ENCODE measurements at regions not wholly inside any gene's neighbourhood (a gene's known extent, or its start where the extent isn't known, plus 50 kb on each side); places are given as distances from the start of the nearest gene placed in this dataset.

DNA sequence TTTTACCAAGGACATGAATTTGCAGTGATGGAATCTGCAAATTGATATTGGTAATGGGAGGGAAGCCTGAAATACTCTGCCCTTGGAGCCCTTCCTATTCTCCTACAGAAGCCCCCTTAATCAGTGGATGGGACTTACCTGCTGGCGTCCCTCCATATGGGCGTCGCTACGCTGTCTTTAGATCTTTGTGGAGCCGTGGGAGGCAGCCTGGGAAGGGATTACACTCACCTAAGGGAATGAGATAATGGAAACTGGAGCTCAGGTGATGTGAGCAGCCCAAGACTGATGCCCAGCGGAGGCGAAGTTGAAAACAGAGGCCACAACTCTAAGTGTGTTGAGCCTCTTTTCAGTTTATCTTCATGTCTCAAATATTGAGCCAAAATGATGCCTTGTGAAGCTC lies 306.6 kb downstream of the MYCN start (continued):
- TF ChIP-seq ZNF76 (tag by site-specific recombination; IDR thresholded peaks at IDR 0.05; ENCODE audit: borderline replicate concordance, low read depth) = no peak
- no peak for TF ChIP-seq KLF10 (tag by site-specific recombination; IDR thresholded peaks at IDR 0.05)
- TF ChIP-seq, protein P1, sequence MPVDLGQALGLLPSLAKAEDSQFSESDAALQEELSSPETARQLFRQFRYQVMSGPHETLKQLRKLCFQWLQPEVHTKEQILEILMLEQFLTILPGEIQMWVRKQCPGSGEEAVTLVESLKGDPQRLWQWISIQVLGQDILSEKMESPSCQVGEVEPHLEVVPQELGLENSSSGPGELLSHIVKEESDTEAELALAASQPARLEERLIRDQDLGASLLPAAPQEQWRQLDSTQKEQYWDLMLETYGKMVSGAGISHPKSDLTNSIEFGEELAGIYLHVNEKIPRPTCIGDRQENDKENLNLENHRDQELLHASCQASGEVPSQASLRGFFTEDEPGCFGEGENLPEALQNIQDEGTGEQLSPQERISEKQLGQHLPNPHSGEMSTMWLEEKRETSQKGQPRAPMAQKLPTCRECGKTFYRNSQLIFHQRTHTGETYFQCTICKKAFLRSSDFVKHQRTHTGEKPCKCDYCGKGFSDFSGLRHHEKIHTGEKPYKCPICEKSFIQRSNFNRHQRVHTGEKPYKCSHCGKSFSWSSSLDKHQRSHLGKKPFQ (tag by site-specific recombination; IDR thresholded peaks at IDR 0.05) = no peak
- no peak for TF ChIP-seq ZNF660 (tag by site-specific recombination; IDR thresholded peaks at IDR 0.05)

DNA sequence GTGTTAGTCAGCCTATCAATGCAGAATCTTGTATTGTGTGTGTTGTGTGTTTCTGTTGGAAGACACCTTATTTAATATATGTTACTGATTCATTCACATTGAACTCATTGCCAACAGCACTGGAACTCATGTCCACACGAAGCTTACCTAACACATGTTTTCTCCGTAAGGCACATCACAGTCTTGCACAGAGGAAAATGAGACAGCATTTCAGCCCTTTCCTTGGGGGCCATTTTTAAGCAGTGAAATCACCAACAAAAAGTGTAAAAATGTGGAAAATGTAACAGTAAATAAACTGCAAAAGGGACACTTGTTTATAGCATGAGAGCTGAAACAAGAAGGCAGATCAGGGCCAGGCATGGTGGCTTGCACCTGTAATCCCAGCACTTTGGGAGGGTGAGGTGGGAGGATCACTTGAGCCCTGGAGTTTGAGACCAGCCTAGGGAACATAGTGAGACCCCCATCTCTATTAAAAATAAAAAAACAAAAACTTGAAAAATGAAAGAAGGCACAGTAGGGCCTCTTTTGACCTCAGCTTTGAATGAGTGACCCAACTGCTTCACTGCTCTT lies 306.0 kb downstream of the MYCN start:
- Histone ChIP-seq H3K9me3 (ENCODE audit: control insufficient read depth, insufficient read depth, low read depth, low read length) (no peaks in the 10 kb centered on the region), H3K4me3 (ENCODE audit: low read depth, low read length) (no peak overlapping the region), H3K27ac (ENCODE audit: extremely low read depth, low read depth, low read length) (no peak overlapping the region), H3K36me3 (ENCODE audit: control insufficient read depth in 2 of 2, insufficient read depth in 1 of 2, low read length in 2 of 2) (no peaks in the 10 kb centered on the region), H3K4me1 (ENCODE audit: control insufficient read depth, insufficient read depth, low read length) (no peaks in the 10 kb centered on the region)
- ChIA-PET POLR2A (no interaction called here), CTCF (no interaction called here)
- TF ChIP-seq ZNF24 (tag by site-specific recombination; IDR thresholded peaks at IDR 0.05) (no peak), ZNF521 (tag by site-specific recombination; IDR thresholded peaks at IDR 0.05) (no peak), ZNF624 (tag by site-specific recombination; IDR thresholded peaks at IDR 0.05) (no peak), BCL11A (tag by site-specific recombination; IDR thresholded peaks at IDR 0.05; ENCODE audit: low read depth) (no peak)

DNA sequence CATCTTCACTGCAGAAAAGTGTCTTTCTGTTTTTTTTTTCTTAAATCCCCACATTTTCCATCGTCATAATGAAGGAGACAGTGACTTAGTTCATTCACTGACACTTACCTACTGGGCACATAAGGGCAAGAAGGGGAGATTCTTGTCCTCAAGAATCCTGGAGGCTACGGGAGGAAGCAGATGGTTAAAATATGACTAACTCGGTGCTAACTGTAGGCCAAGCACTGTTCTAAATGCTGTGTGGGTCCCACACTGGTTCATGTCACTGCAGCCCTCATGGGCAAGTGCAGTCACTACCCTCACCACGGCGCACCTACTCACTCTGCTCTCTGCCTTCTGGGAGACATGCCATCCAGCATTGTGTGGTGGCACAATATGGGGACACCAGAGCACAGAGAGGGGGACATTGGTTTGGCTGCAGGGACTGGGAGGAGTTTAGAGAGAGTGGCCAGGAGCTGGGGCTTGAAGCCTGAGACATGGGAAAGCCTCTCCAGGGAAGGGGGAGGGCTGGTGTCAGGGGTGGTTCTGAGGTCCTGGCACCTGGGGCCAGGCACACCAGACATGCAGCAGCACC lies 305.2 kb downstream of the MYCN start:
- Histone ChIP-seq H3K4me1 (ENCODE audit: control insufficient read depth, insufficient read depth, low read length) (no peaks in the 10 kb centered on the region), H3K9me3 (ENCODE audit: control insufficient read depth, insufficient read depth, low read depth, low read length) (no peaks in the 10 kb centered on the region), H3K4me3 (ENCODE audit: low read depth, low read length) (no peak overlapping the region), H3K27ac (ENCODE audit: extremely low read depth, low read depth, low read length) (no peak overlapping the region), H3K36me3 (ENCODE audit: control insufficient read depth in 2 of 2, insufficient read depth in 1 of 2, low read length in 2 of 2) (no peaks in the 10 kb centered on the region)
- POLR2A ChIA-PET = no interaction called here
- TF ChIP-seq IKZF3 (tag by site-specific recombination; IDR thresholded peaks at IDR 0.05) (no peak), ZNF530 (tag by site-specific recombination; IDR thresholded peaks at IDR 0.05; ENCODE audit: low read depth) (no peak), ZNF121 (tag by site-specific recombination; IDR thresholded peaks at IDR 0.05) (no peak), GLIS2 (tag by site-specific recombination; IDR thresholded peaks at IDR 0.05) (no peak), ZNF585B (tag by site-specific recombination; IDR thresholded peaks at IDR 0.05) (no peak), ZNF157 (tag by site-specific recombination; IDR thresholded peaks at IDR 0.05) (no peak), ZNF140 (tag by site-specific recombination; IDR thresholded peaks at IDR 0.05) (no peak), ZNF473 (tag by site-specific recombination; IDR thresholded peaks at IDR 0.05) (no peak)
- TF ChIP-seq, protein P2, sequence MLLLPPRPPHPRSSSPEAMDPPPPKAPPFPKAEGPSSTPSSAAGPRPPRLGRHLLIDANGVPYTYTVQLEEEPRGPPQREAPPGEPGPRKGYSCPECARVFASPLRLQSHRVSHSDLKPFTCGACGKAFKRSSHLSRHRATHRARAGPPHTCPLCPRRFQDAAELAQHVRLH (tag by site-specific recombination; IDR thresholded peaks at IDR 0.05) = no peak
- TF ChIP-seq, protein P3, sequence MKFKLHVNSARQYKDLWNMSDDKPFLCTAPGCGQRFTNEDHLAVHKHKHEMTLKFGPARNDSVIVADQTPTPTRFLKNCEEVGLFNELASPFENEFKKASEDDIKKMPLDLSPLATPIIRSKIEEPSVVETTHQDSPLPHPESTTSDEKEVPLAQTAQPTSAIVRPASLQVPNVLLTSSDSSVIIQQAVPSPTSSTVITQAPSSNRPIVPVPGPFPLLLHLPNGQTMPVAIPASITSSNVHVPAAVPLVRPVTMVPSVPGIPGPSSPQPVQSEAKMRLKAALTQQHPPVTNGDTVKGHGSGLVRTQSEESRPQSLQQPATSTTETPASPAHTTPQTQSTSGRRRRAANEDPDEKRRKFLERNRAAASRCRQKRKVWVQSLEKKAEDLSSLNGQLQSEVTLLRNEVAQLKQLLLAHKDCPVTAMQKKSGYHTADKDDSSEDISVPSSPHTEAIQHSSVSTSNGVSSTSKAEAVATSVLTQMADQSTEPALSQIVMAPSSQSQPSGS (tag by site-specific recombination; IDR thresholded peaks at IDR 0.05; ENCODE audit: low read depth) = no peak
- TF ChIP-seq, protein P4, sequence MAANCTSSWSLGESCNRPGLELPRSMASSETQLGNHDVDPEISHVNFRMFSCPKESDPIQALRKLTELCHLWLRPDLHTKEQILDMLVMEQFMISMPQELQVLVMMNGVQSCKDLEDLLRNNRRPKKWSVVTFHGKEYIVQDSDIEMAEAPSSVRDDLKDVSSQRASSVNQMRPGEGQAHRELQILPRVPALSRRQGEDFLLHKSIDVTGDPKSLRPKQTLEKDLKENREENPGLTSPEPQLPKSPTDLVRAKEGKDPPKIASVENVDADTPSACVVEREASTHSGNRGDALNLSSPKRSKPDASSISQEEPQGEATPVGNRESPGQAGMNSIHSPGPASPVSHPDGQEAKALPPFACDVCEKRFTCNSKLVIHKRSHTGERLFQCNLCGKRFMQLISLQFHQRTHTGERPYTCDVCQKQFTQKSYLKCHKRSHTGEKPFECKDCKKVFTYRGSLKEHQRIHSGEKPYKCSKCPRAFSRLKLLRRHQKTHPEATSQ (tag by site-specific recombination; IDR thresholded peaks at IDR 0.05) = no peak
- CTCF ChIA-PET = no interaction called here
